Stimulated activated CD8-positive, alpha-beta memory T cell treated with anti-CD3 and anti-CD28 coated beads, Interleukin-15, amount 100 ng/mL, for 24 hours (primary cell): ENCODE measurements at regions not wholly inside any gene's neighbourhood (a gene's known extent, or its start where the extent isn't known, plus 50 kb on each side); places are given as distances from the start of the nearest gene placed in this dataset.

Experiments
- DNase-seq: peaks from one replicate; pipeline ENCODE4 v3.0.0-alpha.2; 2020; ENCODE audit warnings: low read depth

- no peak for DNase-seq
These were observed 142.1 kb upstream of the IPO9 start for GRCh38 chr1:201686714-201687455.

- DNase-seq: no peak
These were observed 140.4 kb upstream of the IPO9 start for GRCh38 chr1:201688514-201688913.

- DNase-seq: no peak
These were observed 139.3 kb upstream of the IPO9 start for GRCh38 chr1:201689647-201690046.

GRCh38 chr1:201690528-201690927 lies 138.4 kb upstream of the IPO9 start:
- no peak for DNase-seq

GRCh38 chr1:201691716-201692554 lies 137.0 kb upstream of the IPO9 start:
- DNase-seq: no peak

- no peak for DNase-seq
These were observed 136.2 kb upstream of the IPO9 start for GRCh38 chr1:201692555-201693394.

GRCh38 chr1:201693890-201694607 lies 134.9 kb upstream of the IPO9 start:
- DNase-seq: no peak

GRCh38 chr1:201694608-201695335 lies 134.2 kb upstream of the IPO9 start:
- DNase-seq: no peak

GRCh38 chr1:201695607-201696006 lies 133.3 kb upstream of the IPO9 start:
- DNase-seq: no peak

- DNase-seq: no peak
These were observed 132.7 kb upstream of the IPO9 start for GRCh38 chr1:201696217-201696761.

GRCh38 chr1:201697174-201697573 lies 131.8 kb upstream of the IPO9 start:
- no peak for DNase-seq

GRCh38 chr1:201701831-201702230 lies 127.1 kb upstream of the IPO9 start:
- no peak for DNase-seq

GRCh38 chr1:201702936-201703335 lies 126.0 kb upstream of the IPO9 start:
- DNase-seq: no peak

- DNase-seq: peak; percentile 52
These were observed 125.1 kb upstream of the IPO9 start for GRCh38 chr1:201703621-201704438.

GRCh38 chr1:201704439-201704792 lies 124.5 kb upstream of the IPO9 start:
- DNase-seq: no peak

- DNase-seq: no peak
These were observed 123.6 kb upstream of the IPO9 start for GRCh38 chr1:201705389-201705788.

- DNase-seq: no peak
These were observed 122.8 kb upstream of the IPO9 start for GRCh38 chr1:201706109-201706508.

- no peak for DNase-seq
These were observed 121.9 kb upstream of the IPO9 start for GRCh38 chr1:201707027-201707426.

GRCh38 chr1:201707656-201708055 lies 121.3 kb upstream of the IPO9 start:
- DNase-seq: no peak

- DNase-seq: no peak
These were observed 120.9 kb upstream of the IPO9 start for GRCh38 chr1:201708085-201708512.
